Left renal cortex interstitium (tissue), 4 donors: ENCODE measurements at regions not wholly inside any gene's neighbourhood (a gene's known extent, or its start where the extent isn't known, plus 50 kb on each side); places are given as distances from the start of the nearest gene placed in this dataset.

ENCODE experiments used
- DNase-seq, 4 donors: peaks; one replicate each; pipeline ENCODE4 v3.0.0-alpha.2; 2013; ENCODE audit warnings: low read depth in 4 of 4, low spot score in 2 of 4, missing footprints in 1 of 4

DNA sequence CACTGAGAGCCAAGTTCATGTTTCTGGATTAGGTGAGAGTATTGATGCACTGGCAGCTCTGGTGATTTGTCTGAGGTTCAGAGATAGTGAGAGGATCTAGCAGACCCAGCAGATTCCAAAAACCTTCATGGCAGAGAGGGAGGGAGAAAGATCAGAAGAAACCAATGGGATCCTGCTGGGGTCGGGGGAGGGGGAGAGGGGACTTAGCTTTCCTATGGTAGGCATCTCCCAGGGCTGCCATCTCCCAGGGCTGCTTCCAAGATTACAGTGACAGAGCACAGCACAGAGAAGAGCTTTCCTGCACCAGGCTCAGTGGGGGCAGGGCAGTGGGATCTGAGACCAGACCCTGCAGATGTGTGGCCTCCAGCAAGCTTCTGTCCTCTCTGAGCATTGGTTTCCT is 76.8 kb upstream of the GDF10 start:
- DNase-seq: no peak

DNA sequence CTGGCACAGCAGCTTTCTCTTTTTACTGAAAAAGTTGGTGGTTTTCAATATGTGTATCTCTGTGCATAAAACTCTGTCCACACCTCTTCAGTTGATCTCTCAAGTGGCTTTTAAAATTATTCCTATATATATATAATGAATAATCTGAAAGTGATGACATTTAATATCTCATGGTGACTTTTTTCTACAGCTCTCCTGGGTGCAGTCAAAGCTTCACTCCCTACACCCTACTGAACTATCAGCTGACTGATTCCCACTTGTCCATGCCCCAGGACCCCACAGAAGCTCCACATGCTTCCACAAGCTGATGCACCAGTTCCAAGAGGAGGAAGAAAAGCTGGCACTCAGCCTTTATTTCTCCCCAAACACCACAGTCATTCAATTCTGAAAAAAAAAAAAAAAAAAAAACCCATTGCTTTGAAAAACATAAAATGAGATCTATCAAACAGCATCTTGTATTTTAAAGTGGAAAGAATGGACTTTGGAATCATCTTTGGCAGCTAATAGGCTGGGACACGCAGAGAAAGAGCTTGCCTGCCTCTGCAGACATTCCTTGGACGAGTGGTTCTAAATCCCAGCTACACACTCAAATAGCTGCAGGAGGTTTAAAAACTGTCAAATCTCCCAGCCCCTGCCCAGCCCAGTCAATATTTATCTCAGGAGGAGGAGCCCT is 75.3 kb upstream of the GDF10 start:
- no peak for DNase-seq

DNA sequence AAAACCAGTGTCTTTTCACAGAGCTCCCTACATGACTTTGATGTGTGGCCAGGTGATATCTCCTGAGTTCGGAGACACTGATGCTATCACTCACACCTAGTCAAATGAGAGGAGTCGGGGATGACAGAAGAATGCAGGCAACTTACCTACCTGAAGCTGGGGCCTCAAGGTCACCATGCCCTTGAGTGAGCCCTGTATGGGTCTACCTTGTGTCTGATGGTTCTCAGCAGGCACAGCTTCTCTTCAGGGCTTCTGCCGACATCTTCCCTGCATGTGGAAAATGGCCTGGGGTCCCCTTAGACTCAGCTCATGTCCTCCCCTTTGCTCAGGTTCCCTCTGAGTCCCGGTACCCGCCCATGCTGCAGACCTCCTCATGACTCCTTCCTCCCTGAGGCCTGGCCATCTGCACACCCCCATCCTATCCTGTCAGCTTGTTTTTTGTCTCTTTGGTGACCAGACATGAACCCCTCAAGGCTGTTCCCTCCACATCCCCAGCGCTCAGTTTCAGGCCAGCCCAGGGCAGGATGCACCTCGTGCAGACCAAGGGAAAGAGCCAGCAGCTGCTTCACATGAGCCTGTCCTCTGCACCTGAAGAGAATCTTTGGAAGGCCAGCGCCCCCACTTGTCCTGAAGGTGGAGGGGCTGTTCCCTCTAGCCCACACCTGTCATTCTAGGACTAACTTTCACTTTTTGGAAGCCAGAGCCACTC is 74.6 kb upstream of the GDF10 start:
- DNase-seq: no peak

DNA sequence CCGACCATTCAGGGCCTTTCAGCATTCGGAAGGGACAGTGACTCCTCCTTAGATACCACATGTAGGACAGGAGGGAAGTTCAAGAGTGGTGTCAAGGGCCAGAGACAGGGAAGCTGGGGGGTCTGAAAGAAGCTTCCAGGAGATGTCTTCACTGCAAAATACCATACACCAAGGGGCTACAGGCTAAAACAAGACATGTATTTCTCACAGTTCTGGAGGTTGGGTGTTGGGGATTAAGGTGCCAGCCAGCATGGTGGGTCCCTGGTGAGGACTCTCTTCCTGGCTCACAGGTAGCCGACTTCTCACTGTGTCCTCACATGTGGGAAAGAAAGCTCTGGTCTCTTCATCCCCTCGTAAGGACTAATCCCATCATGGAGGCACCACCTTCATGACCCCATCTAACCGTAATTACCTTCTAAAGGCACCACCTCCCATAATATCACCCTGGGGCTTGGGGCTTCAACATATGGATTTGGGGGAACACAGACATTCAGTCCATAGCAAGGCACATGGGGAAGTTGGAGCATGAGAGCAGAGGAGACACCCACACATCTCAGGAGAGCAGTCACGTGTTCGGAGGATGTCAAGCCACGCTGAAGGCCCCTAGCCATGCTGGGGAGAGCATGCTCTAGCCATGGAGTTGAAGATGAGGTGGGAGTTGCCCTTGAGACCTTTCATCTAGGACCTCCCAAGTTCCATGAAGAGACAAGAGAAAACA is 73.9 kb upstream of the GDF10 start:
- no peak for DNase-seq

DNA sequence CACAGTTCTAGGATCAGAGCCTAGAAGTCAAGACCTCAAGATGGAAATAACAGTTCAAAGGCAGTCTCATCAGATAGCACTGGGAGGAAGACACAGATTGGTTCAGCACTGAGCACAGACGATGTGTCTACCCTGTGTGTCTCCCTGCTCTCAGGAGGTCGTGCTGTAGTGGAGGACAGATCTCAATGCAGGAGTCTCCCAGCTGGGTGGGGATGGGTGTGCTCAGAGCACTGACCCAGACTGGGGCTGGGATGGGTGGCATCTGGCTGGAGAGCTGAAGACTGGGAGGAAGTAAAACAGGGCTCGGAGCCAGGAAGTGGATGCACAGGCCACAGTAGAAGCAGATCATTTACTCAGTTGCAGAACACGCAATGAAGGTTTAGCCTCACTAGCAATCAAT is 69.5 kb upstream of the GDF10 start:
- no peak for DNase-seq

DNA sequence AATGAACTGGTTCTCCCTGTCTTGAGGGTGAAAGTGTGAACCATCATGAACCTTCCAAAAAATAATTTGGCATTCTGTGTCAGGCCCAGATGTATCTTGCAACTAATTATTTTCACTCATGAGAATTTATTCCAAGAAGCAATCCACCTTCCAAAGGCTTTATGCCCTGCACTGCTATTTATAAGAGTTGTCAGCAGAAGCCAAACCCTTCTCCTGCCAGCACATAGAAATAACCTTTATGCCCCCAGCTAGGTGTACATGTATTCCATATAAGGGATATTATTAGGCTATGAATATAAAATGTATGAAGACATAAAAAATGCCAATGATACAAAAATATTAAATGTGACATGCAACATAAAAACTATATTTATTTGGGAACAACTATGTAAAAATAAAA is 69.0 kb upstream of the GDF10 start:
- DNase-seq: no peak

DNA sequence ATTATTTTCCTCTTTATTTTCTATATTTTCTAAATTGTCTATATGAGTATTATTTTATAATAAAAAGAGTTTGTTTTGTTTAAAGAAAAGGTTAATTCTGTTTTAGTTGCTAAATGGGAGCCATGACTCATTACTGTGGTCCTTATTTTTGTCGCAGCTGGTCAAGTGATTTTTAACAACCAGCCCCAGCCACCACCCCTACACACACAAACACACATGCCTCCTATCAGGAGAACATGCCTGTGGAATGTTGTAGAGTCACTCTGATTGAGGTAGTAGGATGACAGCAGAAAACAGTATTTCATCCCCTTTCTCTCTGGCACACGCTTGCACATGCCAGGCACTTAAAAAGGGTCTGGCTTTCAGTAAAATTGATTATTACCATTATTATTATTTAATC is 68.6 kb upstream of the GDF10 start:
- DNase-seq: no peak

DNA sequence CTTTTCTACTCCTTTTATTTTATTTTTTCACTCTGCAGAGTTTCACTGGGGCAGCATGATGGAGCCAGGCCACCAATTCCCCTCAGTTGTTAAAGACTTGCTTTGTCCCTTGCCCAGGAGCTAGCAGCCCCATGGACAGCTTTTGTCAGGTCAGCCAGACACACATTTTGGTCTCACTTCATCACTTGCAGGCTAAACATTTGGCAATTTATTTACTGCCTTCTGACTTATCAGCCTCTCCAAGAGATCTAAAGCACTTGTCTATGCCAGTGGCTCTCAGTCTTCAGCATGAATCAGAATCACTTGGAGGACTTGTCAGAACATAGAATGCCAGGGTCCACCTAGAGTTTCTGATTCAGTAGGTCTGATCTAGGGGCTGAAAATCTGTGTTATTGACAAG is 66.4 kb upstream of the GDF10 start:
- no peak for DNase-seq

DNA sequence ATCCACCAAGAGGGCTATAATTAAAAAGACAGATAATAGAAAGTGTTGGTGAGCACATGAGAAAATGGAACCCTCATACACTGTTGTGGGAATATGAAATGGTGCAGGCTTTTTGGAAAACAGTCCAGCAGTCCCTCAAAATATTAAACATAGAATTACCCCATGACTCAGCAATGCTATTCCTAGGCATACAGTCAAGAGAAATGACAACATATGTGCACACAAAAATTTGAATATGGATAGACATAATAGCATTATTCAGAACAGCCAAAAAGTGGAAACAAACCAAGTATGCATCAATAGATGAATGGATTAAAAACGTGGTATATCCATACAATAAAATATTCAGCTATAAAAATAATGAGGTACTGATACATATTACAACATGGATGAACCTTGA is 64.5 kb upstream of the GDF10 start:
- DNase-seq: no peak

DNA sequence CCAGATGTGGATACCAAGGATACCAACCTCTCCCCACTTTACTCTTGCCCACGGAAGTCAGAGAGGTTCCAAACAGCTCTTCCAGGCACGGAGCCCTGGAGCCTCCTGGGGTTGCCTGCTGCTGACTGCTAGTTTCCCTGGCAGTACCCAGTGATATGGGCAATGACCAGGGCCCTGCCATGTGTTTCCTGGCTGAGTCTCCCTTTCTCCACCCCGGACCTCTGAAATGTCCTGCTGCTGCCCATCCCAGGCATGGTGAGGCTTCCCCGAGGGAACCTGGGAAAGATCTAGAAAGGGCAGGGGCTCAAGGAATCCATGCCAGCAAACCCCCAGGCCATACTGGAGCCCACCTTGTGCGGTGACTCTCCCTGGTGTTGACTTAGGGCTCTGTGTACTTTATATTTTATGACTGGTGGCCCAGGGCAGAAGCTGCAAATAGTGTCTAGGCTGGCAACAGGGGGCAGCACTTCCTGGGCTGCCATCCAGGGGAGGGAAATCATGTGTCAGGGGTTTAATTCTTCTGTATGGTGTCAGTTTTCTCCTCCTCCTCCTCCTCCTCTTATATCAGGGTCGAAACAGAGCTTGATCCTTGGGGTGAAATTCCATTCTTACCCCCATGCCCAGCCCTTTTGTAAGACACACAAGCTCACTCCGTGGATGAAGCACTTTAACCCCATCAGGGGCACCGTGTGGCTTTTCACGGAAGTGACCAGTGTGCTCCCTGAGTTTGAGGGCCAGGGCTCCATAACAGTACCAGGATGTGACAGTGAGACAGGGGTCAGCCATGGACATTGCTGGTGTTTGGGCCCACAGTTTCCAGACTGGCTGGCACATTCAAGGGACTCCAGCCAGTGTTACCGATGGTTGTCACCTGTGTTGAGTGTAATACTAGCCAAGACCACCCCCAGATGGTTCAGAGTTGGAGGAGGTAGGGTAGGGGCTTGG is 62.4 kb upstream of the GDF10 start:
- no peak for DNase-seq

DNA sequence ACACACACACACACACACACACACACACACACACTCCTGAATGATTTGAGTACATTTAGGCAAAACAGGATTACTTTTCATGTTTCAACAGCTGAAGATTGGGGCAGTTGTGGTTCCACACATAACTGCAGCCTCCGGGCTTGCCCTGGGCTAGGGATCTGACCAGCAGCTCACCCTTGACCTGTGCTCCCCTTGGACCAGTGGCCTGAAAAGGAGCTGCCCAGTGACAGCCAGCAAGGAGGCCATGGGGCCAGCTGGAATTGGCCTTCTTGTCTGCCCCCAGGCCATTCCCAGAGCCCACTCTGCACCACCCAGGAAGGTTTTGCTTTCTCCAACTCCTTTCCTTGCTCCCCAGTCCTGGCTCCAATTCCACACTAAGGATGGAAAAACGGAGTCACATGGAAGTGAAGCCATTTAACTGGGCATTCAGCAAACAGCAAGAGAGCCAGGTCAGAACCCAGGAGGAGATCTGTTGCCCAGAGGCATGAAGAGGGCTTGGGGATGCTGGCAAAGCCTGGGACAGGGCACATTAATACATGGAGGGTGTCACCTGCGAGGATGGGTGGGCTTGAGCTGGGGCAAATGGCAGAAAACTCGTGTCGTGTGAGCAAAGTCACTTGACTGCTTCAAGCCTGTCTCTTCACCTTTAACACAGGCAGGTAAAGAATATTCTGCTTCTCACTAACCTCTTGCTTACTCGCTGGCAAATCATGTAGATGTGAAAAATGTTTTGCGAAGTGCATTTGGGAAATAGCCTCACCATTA is 61.5 kb upstream of the GDF10 start:
- DNase-seq: no peak

DNA sequence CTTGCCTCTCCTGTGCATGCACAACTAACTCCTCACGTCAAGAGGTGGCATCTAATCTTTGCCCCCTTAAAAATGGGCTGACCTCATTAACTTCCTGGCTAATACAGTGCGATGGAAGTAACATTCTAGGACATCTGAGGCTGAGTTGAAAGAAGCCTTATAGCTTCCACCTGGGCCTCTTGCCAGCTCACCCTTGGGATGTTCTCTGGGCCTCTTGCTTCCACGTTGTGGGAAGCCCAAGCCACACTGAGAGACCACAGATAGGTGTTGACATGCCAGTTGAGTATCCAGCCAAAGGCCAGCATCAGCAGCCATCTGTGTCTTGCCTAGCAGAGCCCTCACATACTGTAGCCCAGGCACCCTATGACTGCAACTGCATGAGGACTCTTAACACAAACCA is 60.8 kb upstream of the GDF10 start:
- DNase-seq: no peak

DNA sequence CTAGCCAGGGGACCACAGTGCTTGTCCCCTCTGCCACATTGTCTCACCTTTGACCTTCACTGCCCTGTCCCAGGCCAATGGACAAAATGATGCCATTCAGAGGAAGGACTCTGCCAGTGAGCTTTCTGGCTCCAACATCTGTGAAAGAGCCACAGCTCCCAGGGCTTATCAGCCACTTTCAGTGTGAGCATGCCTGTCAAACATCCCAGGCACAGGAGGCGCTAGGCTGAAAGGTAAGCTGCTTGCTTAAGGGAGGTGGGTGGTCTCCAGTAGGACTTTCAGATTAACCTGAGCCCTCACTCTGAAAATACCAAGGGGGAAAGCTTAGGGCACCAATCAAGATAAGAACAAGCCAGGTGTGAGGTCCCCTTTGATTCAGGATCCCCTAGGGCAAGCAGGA is 59.8 kb upstream of the GDF10 start:
- no peak for DNase-seq

DNA sequence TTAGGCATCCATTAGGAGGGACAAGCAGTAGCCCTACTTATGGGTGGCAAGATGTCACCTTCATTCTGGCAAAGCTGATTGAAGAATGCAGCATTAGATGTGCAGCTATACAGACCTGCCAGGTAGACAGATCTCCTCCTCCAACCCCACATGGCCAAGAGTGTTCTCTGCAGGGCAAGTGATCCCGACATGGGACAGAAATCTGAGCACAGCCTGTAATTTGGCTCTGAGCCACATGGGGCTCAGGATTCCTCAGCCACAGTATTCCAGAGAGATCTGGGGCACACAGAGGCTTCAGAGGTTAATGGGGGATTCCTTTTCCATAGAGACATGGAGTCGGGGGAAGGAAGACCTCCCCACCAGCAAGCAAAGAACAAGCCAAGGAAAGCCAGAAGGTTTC is 58.7 kb upstream of the GDF10 start:
- DNase-seq: no peak

DNA sequence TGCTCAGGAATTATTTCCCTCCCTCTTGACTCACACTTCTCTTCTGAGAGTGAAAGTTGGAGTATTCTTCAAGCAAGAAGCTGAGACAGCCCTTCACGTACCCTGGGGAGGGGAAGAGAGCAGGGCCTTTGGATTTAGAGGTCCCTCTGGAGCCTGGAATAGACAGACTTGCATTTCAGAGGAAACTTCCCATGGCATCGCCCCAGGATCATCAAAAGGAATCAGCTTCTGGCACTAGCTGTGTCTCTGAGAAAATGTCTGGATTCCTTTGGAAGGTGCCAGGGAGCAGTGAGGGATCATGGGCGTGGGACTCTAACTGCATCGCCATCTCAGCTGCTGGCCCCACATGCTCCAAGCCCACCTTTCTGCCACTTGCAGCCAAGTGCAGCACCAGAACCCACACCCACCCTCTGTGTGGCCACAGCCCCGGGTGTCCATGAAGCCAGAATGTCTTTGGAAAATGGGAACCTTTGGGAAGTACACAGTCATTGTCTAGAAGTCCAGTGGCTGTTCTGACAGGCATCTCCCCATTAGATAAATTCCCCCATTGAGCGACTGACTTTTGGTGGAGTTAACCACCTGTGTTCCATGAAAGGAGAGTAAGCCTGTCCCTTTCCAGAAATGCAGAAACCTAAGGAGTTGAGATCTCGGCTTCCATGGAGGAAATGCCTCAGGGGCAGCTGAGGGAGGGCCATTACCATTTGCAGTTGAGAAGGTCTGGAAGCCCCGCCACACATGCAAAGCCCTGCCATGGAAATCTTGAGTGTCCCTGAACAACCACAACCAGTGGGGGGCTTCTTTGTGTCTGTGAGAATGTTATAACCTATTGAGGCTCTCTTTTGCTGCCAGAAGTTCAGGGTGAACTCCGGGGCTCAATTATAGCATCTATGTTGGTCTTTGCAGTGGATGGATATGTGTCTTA is 57.8 kb upstream of the GDF10 start:
- no peak for DNase-seq

DNA sequence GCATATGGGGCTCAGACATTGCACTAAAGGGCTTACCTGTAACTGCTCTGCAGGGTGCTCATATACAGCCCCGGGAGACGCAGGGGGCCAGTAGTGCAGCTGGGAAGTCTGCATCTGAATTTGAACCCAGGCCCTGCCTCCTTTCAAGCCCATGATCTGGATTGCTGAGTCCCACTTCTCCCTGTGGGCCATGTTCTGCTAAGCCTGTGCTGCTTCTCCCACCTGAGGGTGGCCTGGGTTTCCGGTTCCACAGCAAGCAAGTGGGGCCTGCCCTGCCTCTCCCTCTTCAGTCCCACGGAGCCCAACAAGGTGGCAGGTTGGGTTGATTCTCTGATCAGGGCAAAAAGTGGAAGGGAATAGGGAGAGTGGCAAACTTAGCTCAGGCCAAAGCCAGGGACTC is 56.6 kb upstream of the GDF10 start:
- DNase-seq: no peak

DNA sequence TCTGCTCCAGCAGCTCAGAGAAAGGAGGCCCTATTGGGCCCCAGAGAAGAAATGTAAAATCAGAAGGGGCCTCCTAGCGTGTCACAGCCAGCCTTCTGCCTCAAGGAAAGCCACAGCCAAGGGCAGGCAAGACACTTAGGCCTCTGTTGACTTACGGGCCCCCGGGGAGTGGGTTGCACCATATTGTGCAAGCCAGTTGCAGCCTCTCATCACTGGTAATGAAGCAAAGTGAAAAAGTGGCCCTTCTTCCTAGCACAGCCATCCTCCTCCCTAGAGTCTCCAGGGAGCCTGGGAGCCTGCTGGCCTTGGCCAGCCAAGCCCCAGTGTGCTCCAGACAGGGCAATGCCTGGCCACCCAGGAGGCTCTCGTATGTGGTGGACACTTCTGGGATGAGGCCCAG is 56.2 kb upstream of the GDF10 start:
- no peak for DNase-seq

DNA sequence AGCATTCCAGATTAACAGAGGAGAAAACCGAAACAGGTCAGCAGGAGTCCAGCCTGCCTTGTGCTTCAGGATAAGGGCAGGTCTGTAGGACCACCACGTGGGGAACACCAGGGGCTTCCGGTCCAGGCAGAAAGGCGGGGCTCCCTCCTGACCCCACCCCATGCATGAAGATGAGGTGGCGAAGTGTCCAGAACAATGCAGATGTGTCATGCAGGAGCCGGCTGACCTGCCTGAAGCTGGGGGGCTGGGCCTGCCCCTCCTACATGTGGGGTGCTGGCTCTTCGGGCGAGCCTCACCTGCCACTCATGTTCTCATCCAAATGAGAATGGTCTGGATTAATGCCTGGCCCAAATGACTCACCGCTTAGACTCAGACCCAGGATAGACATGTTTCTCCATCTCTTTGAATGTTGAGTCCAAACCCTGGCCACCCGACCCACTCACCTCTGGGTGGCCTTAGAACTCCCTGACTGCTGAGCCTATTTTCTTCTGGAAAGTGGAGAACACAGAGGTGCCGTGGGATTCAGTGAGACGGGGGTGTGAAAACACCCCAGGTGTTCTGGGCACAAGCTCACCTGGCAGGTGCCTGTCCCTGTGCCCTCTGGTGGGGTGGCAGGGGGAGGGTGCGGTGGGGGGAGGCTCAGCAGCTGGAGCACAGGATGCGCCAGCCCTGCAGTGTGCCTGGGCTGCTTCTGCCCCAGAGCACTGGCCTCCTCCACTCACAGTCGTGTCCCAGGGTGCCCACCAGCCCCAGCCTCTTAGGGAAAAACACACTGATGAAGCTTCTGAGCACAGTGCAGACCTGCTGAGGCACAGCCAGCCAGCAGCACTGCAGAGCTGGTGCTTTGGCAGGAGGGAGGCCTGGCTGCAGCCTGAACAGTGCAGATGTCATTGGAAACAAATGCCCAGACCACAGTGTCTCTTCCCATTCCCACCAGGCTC is 55.2 kb upstream of the GDF10 start:
- no peak for DNase-seq
